Suprapubic skin (tissue), 4 donors: ENCODE measurements at regions not wholly inside any gene's neighbourhood (a gene's known extent, or its start where the extent isn't known, plus 50 kb on each side); places are given as distances from the start of the nearest gene placed in this dataset.

Experiments used
- DNase-seq, 2 donors: peaks; one replicate each; pipeline ENCODE4 v3.0.0-alpha.2; 2019; ENCODE audit warnings: low spot score in 2 of 2
- H3K27ac ChIP-seq: fragments of 200-600 bp; sonication (generic); one replicate; pipeline ENCODE4 v1.5.1; 2019
- H3K27me3 ChIP-seq: fragments of 200-600 bp; sonication (generic); one replicate; pipeline ENCODE4 v1.5.1; 2019
- H3K36me3 ChIP-seq: fragments of 200-600 bp; sonication (generic); one replicate; pipeline ENCODE4 v1.5.1; 2019
- H3K4me1 ChIP-seq: fragments of 200-600 bp; sonication (generic); one replicate; pipeline ENCODE4 v1.5.1; 2019
- H3K4me3 ChIP-seq: fragments of 200-600 bp; sonication (generic); one replicate; pipeline ENCODE4 v1.5.1; 2019; ENCODE audit warnings: mild to moderate bottlenecking
- H3K9me3 ChIP-seq: fragments of 200-600 bp; sonication (generic); one replicate; pipeline ENCODE4 v1.5.1; 2019
- CTCF ChIP-seq, 2 donors: fragments of 200-600 bp in 1 of 2; fragments of 450-650 bp in 1 of 2; sonication (generic) in 1 of 2; IDR thresholded peaks; one replicate each; pipeline ENCODE4 v1.5.1; 2016 to 2019; ENCODE audit warnings: antibody characterized with exemption in 2 of 2, mild to moderate bottlenecking in 1 of 2, moderate library complexity in 1 of 2
- EP300 ChIP-seq: sonication (generic); formaldehyde crosslinking; IDR thresholded peaks from one replicate; pipeline ENCODE4 v1.6.1; 2017; ENCODE audit warnings: antibody characterized with exemption
- POLR2A ChIP-seq, 2 donors: fragments of 450-650 bp; IDR thresholded peaks; one replicate each; pipeline ENCODE4 v1.6.1; 2017; ENCODE audit warnings: antibody characterized with exemption in 2 of 2, mild to moderate bottlenecking in 2 of 2, moderate library complexity in 2 of 2
- POLR2AphosphoS5 ChIP-seq, 3 donors: sonication (generic); formaldehyde crosslinking; IDR thresholded peaks; one replicate each; pipeline ENCODE4 v1.6.1; 2017; ENCODE audit warnings: antibody characterized with exemption in 3 of 3
- WGBS: methylation state at CpG from one replicate; pipeline ENCODE4 v1.1.5; 2018; 5-methylcytosine and 5-hydroxymethylcytosine counted together

- 95% methylated on average over 7 of the region's 7 CpGs for WGBS
- TF ChIP-seq EP300 (no peak), CTCF (IDR thresholded peaks at IDR 0.05) (no peak), POLR2A (IDR thresholded peaks at IDR 0.05) (no peak), POLR2AphosphoS5 (IDR thresholded peaks at IDR 0.05) (no peak)
- no peaks in the 10 kb centered on the region for H3K36me3 ChIP-seq
- H3K9me3 ChIP-seq, result no peaks in the 10 kb centered on the region
- H3K4me3 ChIP-seq, result no peak overlapping the region
- H3K4me1 ChIP-seq, result no peaks in the 10 kb centered on the region
- no peak for DNase-seq
- no peaks in the 10 kb centered on the region for H3K27me3 ChIP-seq
- H3K27ac ChIP-seq, result no peak overlapping the region
Observed at GRCh38 chr10:108307925-108308312, 1143.4 kb upstream of the SORCS1 start.

- Histone ChIP-seq H3K4me1 (no peaks in the 10 kb centered on the region), H3K27ac (no peak overlapping the region), H3K9me3 (no peaks in the 10 kb centered on the region), H3K27me3 (no peaks in the 10 kb centered on the region), H3K36me3 (no peaks in the 10 kb centered on the region), H3K4me3 (no peak overlapping the region)
- DNase-seq, result no peak
- TF ChIP-seq EP300 (no peak), CTCF (IDR thresholded peaks at IDR 0.05) (no peak), POLR2A (IDR thresholded peaks at IDR 0.05) (no peak), POLR2AphosphoS5 (IDR thresholded peaks at IDR 0.05) (no peak)
Observed at GRCh38 chr10:108307250-108307924, 1142.9 kb upstream of the SORCS1 start.

GRCh38 chr10:108303149-108303548 is 1138.6 kb upstream of the SORCS1 start:
- Histone ChIP-seq H3K27me3 (no peaks in the 10 kb centered on the region), H3K4me3 (no peak overlapping the region), H3K27ac (no peak overlapping the region), H3K9me3 (no peaks in the 10 kb centered on the region), H3K36me3 (no peaks in the 10 kb centered on the region), H3K4me1 (no peaks in the 10 kb centered on the region)
- 73% methylated on average over 5 of the region's 5 CpGs for WGBS
- no peak for DNase-seq
- TF ChIP-seq POLR2AphosphoS5 (IDR thresholded peaks at IDR 0.05) (no peak), POLR2A (IDR thresholded peaks at IDR 0.05) (no peak), CTCF (IDR thresholded peaks at IDR 0.05) (no peak), EP300 (no peak)

GRCh38 chr10:108301002-108301401 is 1136.5 kb upstream of the SORCS1 start:
- no peaks in the 10 kb centered on the region for H3K36me3 ChIP-seq
- H3K27me3 ChIP-seq, result no peaks in the 10 kb centered on the region
- H3K9me3 ChIP-seq, result no peaks in the 10 kb centered on the region
- no peak for DNase-seq
- TF ChIP-seq EP300, result no peak
- TF ChIP-seq CTCF (IDR thresholded peaks at IDR 0.05), result no peak
- no peak for TF ChIP-seq POLR2A (IDR thresholded peaks at IDR 0.05)
- no peak for TF ChIP-seq POLR2AphosphoS5 (IDR thresholded peaks at IDR 0.05)
- WGBS, result 58% methylated on average over 3 of the region's 3 CpGs
- no peaks in the 10 kb centered on the region for H3K4me1 ChIP-seq
- H3K27ac ChIP-seq, result no peak overlapping the region
- H3K4me3 ChIP-seq, result no peak overlapping the region

- Histone ChIP-seq H3K4me1 (no peaks in the 10 kb centered on the region), H3K4me3 (no peak overlapping the region), H3K36me3 (no peaks in the 10 kb centered on the region), H3K27ac (no peak overlapping the region), H3K27me3 (no peaks in the 10 kb centered on the region), H3K9me3 (peaks cover 11% of the 10 kb centered on the region)
- no peak for TF ChIP-seq POLR2AphosphoS5 (IDR thresholded peaks at IDR 0.05)
- no peak for TF ChIP-seq CTCF (IDR thresholded peaks at IDR 0.05)
- no peak for TF ChIP-seq EP300
- TF ChIP-seq POLR2A (IDR thresholded peaks at IDR 0.05), result no peak
- DNase-seq, result no peak
- 82% methylated on average over 4 of the region's 4 CpGs for WGBS
Observed at GRCh38 chr10:108290823-108291222, 1126.3 kb upstream of the SORCS1 start.
